Lower leg skin (tissue), 4 donors: ENCODE measurements at regions not wholly inside any gene's neighbourhood (a gene's known extent, or its start where the extent isn't known, plus 50 kb on each side); places are given as distances from the start of the nearest gene placed in this dataset.

Experiments
- DNase-seq, 2 donors: peaks; one replicate each; pipeline ENCODE4 v3.0.0-alpha.2; 2019; ENCODE audit warnings: low spot score in 2 of 2
- H3K4me3 ChIP-seq: fragments of 200-600 bp; sonication (generic); 2 replicates; pipeline ENCODE4 v1.5.1; 2017; ENCODE audit warnings: mild to moderate bottlenecking, low read depth; ENCODE audit not compliant: poor library complexity, severe bottlenecking
- CTCF ChIP-seq, 3 donors: fragments of 450-650 bp; IDR thresholded peaks; one replicate each; pipeline ENCODE4 v1.5.1; 2016; ENCODE audit warnings: antibody characterized with exemption in 3 of 3, mild to moderate bottlenecking in 3 of 3, moderate library complexity in 2 of 3
- POLR2A ChIP-seq, 2 donors: fragments of 450-650 bp; IDR thresholded peaks; one replicate each; pipeline ENCODE4 v1.6.1; 2016 to 2017; ENCODE audit warnings: antibody characterized with exemption in 2 of 2, mild to moderate bottlenecking in 1 of 2, moderate library complexity in 1 of 2
- WGBS, 2 donors: methylation state at CpG; one replicate each; pipeline ENCODE4 v1.1.5; 2018; 5-methylcytosine and 5-hydroxymethylcytosine counted together
- intact Hi-C: fragments of 100-400 bp; cut with DNase I; formaldehyde crosslinking; loops from one replicate; pipeline ENCODE4 v1.15.0; 2023; ENCODE audit warnings: low total_unique reads

GRCh38 chr13:85654227-85654626, 145.0 kb downstream of the SLITRK6 start:
- no peak for DNase-seq
- WGBS, 2 donors = 10 to 12% methylated on average over 2 of the region's 2 CpGs

GRCh38 chr13:85653681-85654080, 145.5 kb downstream of the SLITRK6 start:
- TF ChIP-seq CTCF (IDR thresholded peaks at IDR 0.05) (no peak), POLR2A (IDR thresholded peaks at IDR 0.05) (no peak)
- WGBS, 2 donors = 78 to 85% methylated on average over 3 of the region's 3 CpGs
- no peak for DNase-seq
- intact Hi-C loops = no loop called here
- no peak overlapping the region for H3K4me3 ChIP-seq

More at GRCh38 chr13:85654227-85654626, 145.0 kb downstream of the SLITRK6 start:
- intact Hi-C loops = no loop called here
- TF ChIP-seq POLR2A (IDR thresholded peaks at IDR 0.05) (no peak), CTCF (IDR thresholded peaks at IDR 0.05) (no peak)
- no peak overlapping the region for H3K4me3 ChIP-seq

- WGBS, 2 donors = 32 to 50% methylated on average over 1 of the region's 1 CpG
- TF ChIP-seq POLR2A (IDR thresholded peaks at IDR 0.05) (no peak), CTCF (IDR thresholded peaks at IDR 0.05) (no peak)
- no peak overlapping the region for H3K4me3 ChIP-seq
- no peak for DNase-seq
- intact Hi-C loops = no loop called here
These were observed 146.7 kb downstream of the SLITRK6 start for GRCh38 chr13:85652491-85652890.

GRCh38 chr13:85651440-85651839, 147.8 kb downstream of the SLITRK6 start:
- TF ChIP-seq POLR2A (IDR thresholded peaks at IDR 0.05) = no peak
- no peak for TF ChIP-seq CTCF (IDR thresholded peaks at IDR 0.05)
- no peak for DNase-seq
- intact Hi-C loops = no loop called here
- H3K4me3 ChIP-seq = no peak overlapping the region
- 60 to 71% methylated on average over 4 of the region's 4 CpGs for WGBS, 2 donors

- WGBS, 2 donors = 91 to 98% methylated on average over 2 of the region's 2 CpGs
- no peak overlapping the region for H3K4me3 ChIP-seq
- DNase-seq = no peak
- TF ChIP-seq POLR2A (IDR thresholded peaks at IDR 0.05) = no peak
- TF ChIP-seq CTCF (IDR thresholded peaks at IDR 0.05) = no peak
- intact Hi-C loops = no loop called here
These were observed 148.6 kb downstream of the SLITRK6 start for GRCh38 chr13:85650613-85651012.

GRCh38 chr13:85640727-85641126, 158.5 kb downstream of the SLITRK6 start:
- H3K4me3 ChIP-seq = no peak overlapping the region
- WGBS, 2 donors = 91 to 93% methylated on average over 3 of the region's 3 CpGs
- intact Hi-C loops = no loop called here
- TF ChIP-seq CTCF (IDR thresholded peaks at IDR 0.05) = no peak
- TF ChIP-seq POLR2A (IDR thresholded peaks at IDR 0.05) = no peak
- DNase-seq = no peak
